M059J (cell line): ENCODE measurements at regions not wholly inside any gene's neighbourhood (a gene's known extent, or its start where the extent isn't known, plus 50 kb on each side); places are given as distances from the start of the nearest gene placed in this dataset.

Experiments
- DNase-seq: peaks from one replicate; pipeline ENCODE4 v3.0.0-alpha.2; 2012; ENCODE audit warnings: low read depth

DNA sequence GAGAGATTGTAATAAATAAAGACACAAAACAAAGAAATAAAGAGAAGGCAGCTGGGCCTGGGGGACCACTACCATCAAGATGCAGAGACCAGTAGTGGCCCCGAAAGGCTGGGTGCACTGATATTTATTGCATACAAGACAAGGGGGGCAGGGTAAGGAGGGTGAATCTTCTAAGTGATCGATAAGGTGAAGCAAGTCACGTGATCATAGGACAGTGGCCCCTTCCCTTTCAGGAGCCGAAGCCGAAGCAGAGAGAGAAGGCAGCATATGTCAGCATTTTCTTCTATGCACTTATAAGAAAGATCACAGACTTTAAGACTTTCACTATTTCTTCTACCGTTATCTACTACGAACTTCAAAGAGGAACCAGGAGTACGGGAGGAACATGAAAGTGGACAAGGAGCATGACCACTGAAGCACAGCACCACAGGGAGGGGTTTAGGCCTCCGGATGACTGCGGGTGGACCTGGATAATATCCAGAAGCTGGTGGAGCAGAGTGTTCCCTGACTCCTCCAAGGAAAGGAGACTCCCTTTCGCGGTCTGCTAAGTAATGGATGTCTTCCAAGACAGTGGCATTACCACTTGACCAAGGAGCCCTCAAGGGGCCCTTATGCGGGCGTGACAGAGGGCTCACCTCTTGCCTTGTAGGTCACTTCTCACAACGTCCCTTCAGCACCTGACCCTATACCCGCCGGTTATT is 126.4 kb downstream of the RBM46 start:
- DNase-seq: peak; percentile 5

DNA sequence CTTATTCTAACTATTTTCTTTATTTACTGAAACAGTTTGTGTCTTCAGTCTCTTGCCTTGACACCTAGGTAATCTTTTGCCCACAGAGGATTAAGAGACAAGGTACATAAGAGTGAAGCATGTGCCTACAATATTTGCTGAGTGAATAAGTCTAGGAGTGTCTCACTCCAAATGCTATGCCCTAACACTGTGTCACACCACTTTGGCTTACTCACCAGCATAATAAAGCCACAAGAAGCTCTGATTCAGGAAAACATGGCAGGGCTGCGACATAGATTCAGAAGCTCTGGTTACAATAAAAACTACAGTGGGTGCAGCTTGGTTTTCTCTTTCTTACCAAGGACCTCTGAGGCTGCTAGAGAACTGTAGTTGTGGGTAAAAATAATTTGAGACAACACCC is 127.1 kb downstream of the RBM46 start:
- peak; percentile 46 for DNase-seq

DNA sequence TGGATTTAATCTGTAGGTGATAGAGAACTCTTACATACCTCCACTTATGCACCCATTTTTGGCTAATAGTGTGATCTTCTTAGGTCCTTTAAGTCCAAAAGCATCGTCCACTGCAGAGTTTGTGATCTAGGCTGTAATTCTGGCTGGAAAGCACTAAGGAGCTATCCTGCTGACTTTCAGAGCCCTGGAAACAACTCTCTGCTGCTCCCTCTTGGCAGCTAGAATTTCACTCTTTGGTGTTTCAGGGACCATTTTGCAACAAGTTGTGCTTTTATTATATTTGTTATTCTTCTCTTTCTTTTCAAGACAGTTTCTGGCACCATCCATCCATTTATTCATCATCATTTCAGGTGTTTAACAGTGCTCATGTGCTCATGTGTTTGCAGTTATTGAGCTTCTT is 130.0 kb downstream of the RBM46 start:
- no peak for DNase-seq

DNA sequence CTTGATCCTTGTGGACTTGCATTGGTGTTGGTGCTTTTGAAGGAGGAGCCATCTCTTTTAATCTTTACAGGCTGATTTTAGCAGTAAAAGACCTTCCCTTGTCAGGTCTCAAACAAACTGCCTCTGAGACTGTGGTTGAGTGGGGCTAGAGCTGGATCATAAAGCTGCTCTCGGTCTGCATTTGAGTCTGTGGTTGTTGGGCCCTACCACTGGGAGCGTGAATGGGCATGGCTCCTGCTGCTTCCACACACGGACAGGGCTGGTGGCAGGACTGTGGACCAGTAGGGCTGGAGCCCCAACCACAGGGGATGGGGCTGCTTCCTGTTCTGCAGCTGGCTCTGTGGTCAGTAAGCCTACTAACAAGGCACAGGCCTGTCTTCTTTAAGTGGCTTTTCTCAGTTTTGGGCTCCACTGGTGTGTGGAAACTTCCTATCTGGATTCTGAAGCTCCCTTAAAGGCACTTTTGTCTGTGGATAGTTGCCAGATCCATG is 130.6 kb downstream of the RBM46 start:
- DNase-seq: no peak

DNA sequence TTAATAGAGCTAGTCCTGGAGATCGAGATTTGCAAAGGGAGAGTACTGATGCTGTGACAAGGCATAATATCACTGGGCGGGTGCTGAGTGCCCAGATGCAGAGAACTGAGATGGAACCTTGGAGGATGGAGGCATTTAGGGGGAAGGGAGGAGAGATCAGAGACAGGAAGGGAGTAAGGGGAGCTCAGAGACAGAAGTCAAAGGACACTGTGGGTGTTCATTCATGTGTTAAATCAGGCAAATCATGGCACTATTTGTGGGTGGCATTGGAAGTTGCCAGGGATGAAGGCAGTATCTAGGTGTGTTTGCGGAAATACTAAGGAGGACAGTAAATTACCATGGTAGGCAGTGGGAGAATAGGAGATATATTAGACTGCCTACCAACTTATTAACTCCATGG is 135.0 kb downstream of the RBM46 start:
- DNase-seq: no peak

DNA sequence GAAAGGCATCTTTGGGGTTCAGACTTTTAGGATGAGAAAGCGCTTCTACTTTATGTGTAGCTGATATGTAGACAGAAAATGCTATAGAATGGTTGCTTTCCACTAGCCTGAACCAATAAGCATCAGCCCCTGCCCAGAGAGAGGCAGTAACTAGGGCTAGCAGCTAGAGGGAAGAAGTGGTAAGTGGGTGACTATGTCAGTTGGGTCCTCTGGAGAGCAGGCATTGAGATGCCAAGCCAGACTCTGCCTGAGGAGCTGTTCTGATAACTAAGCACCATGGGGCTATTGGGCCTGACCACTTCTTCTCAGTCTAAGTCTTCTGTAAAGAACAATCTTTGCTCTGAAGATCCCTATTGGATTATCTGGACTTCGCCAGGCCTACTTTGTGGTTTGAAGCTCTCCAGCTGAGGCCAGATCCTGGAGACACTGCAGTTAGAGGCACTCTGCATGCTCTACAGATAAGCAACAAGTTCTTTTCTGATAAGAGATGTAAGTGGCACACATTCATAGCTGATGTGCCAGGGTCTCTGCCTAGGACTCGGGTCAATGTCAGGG is 146.1 kb downstream of the RBM46 start:
- no peak for DNase-seq

DNA sequence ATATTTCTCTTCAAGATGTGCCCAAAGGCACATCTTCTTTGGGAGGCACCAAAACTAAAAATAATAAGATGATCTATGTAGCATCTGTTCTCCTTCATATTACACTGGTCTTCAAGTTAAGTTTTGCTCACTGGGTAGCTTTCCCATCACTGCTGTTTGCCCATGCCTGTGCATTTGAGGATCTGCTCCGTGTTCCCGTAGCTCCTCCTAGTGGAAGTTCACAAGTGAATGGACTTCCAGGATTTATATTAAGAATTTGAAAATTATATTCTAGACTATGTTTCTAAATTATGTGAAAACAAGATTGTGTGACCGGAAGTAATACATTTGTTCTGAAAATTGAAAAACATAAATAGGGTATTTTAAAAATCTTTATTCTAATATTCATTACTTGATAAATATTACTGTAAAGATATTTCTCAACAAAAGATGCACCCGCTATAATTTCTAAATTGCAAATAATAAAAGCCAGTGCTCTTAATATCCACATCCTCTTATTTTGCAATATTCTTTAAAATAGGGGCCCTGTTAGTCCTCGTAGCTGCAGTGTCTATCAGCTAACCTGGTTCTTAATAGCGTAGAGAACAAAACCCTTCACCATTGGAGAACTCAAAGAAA is 147.7 kb downstream of the RBM46 start:
- DNase-seq: peak; percentile 5

DNA sequence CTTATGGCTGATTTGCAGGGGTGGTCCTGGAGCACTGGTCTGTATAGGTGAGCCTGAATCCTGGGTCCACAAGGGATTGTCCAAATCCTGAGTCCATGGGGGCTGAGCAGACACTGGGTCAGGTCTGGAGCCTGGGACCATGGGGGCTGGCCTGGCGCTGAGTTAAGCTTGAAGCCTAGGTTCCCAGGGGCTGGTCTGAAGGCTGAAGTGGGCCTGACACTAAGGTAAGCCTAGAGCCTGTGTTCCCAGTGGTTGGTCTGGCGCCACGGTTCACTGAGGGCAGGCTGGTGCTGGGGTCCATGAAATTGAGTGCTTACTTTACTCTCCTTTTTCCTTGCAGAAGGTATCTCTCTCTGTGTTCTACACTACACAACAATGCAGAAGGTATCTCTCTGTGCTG is 155.8 kb downstream of the RBM46 start:
- DNase-seq: no peak

DNA sequence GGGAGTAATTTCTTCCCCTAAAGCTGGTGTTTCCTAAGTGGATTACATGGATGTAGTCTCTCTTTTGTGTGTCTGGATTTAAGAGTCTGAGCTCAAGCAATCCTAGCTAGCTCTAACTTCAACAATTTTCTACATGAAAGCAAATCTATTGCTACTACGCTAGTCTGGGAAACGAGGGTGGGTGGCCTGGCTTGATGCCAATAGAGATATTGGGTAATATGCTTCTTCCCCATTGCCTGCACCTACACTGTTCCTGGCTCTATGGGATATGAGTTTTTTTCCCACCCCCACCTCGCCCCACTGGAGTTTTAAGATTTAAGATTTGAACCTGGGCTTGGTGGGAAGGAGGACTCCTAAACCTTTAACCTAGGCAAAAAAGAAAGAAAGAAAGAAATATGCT is 158.8 kb downstream of the RBM46 start:
- DNase-seq: no peak

DNA sequence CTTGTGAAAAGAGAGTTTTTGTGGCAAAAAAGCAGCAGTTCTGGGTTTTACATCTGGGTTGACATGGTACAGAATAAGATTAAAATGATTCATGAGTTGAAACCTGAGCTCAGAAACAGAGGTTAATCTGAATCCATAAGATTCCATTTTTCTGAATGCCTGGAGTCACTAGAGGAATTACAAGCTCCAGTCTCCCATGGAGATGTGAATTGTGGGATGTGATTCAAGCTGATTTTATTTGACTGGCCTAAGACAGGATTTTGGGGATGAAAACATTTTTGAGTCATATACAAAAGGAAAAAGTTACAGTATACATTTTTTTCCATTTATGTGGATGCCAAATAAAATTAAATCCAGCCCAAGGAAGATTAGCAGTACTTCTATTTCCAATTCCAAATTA is 161.1 kb downstream of the RBM46 start:
- no peak for DNase-seq

DNA sequence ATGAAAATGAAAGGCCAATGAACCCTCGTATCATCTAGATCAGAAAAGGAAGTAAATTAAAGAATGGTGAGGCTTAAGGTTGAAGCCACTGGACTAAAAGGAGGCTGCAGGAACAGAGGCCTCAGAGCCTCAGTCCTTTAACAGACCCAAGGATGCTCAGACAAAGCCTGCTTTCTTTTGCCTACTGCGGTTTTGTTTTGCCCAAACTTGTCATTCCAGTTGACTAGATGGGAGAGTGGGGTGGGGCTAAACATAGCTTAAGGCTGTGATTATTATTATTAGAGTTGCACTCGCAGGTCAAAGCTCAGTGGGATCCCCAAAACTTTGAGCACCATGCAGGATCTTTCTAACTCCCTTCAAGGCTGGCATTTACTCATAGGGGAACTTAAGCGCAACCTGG is 163.9 kb downstream of the RBM46 start:
- no peak for DNase-seq

DNA sequence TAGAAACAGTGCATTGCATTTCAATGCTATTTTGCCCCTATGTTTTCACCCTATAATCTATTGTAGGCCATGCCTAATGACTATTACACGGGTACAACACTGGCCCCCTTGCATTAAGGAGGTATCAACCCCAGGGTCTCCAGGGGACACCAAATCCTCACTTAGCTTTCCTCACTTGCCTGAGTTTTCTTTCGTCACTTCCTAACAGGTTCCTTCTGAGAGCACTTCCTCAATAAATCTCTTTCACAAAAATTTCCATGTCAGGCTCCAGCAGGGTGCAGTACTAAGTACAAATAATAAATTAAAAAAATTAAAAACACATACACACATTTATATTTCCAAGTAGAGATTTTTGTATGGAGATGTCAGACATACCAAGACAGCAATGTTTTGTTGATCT is 165.0 kb downstream of the RBM46 start:
- no peak for DNase-seq

DNA sequence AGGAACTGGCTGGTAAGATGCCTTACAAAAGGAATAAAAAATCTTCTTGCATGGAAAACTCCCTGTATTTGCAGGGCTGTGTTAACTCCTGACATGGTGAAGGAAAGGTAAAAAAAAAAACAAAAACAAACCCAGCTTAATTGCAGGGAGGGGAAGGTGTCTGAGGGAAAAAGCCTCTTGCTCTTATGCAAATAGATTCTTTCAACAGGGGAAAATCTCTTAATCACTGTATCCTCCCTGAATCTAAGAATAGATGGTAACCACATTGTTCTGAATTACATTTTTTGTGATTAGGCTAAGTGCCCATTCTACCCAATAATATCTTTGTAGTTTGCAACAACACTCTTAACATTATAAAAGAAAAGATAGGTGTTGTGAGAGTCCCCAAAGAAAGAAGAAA is 172.6 kb downstream of the RBM46 start:
- no peak for DNase-seq

DNA sequence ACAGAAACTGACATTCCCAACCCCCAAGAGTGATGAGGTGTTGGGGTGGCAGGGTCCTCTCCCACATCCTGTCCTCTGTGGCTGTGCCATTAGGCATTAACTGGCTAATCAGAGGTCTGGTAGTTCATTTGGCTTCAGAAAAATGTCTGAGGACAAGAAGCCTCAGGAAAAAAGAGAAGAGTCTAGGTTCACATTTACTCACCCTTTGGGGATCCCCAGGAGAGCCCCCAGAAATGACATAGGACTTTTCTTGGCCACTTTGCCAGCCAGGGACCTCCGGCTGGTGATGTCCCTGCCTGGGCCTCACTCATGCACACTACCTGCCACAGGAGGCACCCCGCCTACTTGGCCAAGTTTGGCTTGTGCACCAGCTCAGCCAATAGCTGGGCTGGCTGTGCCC is 173.0 kb downstream of the RBM46 start:
- no peak for DNase-seq

DNA sequence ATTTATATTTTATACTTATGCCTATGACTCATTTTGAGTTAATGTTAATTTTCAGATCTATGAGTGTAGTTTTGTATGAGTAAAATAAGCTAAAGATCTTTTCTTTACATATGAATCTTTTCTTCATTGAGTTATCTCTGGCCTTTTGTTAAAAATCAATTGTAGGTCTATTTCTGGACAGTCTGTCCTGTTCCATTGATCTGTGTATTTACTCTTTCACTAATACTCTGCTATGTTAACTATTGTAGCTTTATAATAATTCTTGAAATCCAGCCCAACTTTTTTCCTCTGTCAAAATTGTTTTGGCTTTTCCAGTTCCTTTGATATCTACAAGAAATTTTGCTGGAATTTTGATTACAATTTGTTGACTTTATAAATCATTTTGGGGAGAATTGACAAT is 177.0 kb downstream of the RBM46 start:
- no peak for DNase-seq

DNA sequence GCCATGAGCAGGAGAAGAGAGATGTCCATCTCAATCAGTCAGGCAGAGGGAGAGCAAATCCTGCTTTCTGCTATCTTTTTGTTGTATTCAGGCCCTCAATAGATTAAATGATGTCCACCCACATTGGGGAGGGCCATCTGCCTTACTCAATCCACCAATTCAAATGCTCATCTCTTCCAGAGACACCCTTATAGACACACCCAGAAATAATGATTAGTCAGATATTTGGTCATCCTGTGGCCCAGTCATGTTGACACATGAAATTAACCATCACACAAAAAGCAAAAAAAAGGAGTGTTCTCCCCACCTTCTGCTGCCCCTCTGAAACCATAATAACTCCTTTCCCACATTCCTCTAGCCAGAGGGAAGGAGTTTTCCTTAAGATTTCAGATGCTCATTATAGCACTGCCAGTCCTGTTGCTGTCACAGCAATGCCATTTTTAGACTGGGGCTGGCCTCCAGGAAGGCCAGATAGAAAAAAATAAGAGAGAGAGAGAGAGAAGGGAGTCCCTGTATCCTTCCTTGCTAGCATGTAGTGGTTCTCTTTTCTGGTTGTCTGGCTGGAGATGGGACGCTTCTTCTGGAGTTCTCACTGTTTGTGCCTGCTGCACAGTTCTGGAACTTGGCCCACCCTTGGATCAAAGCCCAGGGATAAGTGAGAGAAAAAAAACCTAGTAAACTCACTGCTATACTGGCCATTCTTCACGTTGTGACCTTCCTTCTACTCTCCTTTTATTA is 177.7 kb downstream of the RBM46 start:
- DNase-seq: no peak

DNA sequence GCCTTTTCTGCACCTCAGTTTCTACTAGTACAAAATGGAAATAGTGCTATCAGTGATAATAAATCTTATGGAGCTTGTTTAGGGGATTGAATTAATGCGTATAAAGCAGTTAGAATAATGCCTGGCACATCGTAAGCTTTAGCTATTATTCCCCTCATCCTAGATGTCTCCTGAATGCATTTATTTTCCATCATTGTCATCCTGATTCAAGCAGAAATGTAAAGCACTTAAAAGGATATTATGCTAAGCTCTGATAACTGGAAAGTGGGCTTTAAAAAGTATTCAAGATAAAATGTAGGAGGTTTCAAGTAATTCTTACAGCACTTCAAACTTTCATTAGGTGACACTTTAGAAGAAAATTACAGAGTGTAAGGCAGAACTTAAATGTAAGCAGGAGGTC is 178.7 kb downstream of the RBM46 start:
- no peak for DNase-seq

DNA sequence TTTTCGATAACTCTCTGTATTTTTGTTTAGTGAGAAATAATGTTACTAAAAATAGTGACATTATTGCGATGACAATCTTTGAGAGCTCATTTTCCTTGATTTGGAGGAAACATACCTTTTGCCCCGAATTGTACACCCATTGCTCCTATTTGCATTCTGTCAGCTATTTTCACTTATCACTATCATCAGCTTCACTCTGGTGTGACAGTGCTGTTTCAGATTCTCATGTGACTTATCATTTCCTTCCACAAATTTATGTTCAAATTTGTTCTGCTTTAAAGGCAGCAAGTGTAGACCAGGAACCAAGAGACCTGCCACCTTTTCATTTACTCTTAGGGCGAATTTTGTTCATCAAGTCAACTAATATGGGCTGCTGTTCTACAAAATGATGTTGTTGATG is 179.4 kb downstream of the RBM46 start:
- DNase-seq: no peak

DNA sequence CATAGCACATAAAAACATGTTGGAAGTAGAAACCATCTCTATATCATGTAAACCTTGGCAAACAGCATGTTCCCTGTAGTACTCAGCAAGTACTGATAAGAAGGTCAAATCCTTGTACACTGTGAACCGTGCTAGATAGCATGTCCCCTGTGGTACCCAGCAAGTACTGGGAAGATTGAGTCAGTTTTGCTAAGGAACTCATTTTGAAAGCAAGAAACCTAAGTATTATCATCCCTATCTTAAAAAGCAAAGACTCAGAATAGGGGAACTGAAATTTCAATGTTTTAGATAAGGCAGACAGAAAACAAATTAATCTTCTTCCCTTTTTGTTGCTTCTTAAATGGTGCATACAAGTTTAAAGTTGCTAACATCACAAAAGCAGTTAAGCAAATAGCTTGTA is 180.2 kb downstream of the RBM46 start:
- DNase-seq: no peak

DNA sequence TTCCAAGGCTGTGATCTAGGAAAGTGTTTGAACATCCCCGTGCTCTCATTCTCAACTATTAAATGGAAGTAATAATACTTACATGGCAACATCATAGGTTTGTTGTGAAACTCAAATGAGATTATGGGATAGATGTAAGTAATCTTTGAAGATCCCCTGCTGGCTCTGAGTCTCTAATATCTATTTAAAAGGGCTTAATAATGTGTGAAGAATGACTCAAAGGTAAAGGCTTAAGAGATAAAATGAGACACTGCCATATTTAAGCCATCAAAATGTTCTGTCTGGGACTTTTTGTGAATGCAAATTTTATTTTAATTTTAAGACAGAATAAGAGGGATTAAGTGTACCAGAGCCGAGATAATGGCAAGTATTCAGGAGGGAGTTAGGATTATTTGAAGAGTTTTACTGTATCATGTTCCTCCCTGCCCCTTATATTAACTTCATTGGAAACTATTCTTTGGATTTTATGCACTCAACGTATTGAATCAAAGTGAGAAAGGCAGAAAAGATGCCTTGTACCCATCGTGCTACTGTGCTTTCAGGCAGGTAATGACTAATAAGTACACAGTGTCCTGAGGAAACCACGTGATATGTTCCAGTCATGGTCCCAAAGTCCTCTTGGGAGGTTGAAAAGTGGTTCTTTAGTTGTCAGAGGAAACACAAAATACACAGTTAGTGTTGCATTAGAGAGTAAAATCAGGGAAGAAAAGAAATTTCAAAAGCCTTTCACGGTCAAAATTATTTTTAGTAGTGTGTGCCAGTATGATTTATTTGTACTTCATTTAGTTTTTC is 192.4 kb downstream of the RBM46 start:
- DNase-seq: no peak

DNA sequence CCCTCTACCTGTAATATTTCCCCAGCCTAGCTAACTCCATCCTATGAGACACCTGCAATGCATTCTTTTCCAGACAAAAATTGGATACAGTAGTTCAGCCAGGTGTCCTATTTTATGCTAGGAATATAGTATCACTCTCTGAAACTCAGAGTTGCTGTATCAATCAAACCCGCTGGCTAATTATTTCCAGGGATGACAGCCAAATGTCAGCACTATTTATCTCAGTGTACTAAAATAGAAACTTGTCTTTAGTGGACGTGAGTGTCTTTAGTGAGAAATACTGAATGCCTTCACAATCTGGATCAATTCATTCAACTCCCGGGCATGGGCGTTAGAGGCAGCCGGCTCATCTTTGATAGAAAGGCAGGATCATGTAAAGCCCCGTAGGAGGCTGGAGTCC is 196.2 kb downstream of the RBM46 start:
- DNase-seq: no peak
